GDM1 (cell line): ENCODE measurements at regions not wholly inside any gene's neighbourhood (a gene's known extent, or its start where the extent isn't known, plus 50 kb on each side); places are given as distances from the start of the nearest gene placed in this dataset.

Experiments
- DNase-seq: peaks from one replicate; lab custom pipeline; 2025; lab: John Stamatoyannopoulos, UW

- no peak for DNase-seq
Observed at GRCh38 chr22:47248925-47249324, 486.5 kb downstream of the TBC1D22A start.

- no peak for DNase-seq
Observed at GRCh38 chr22:47247579-47248240, 485.3 kb downstream of the TBC1D22A start.

DNA sequence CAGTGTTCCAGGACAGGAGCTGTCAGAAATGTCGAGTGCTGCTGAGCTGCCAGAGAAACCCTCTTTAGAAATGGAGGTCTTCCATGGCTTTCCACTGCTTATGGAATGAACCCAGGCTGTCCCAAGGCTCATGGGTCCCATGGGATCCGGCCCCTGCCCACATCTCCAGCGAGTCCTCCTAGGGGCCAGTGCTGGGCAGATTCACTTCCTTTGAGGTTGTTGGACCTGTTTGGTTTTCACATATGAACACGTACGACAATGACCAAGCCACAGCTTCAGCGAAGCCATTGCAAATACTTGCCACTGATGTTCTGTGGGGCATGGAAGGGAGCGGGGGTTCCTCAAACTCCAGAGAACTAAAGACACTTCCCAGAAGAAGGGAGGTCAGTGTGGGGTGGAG is 483.3 kb downstream of the TBC1D22A start:
- DNase-seq: no peak

- DNase-seq: no peak
Observed at GRCh38 chr22:47245286-47245685, 482.8 kb downstream of the TBC1D22A start.

- DNase-seq: no peak
Observed at GRCh38 chr22:47240116-47240515, 477.7 kb downstream of the TBC1D22A start.

DNA sequence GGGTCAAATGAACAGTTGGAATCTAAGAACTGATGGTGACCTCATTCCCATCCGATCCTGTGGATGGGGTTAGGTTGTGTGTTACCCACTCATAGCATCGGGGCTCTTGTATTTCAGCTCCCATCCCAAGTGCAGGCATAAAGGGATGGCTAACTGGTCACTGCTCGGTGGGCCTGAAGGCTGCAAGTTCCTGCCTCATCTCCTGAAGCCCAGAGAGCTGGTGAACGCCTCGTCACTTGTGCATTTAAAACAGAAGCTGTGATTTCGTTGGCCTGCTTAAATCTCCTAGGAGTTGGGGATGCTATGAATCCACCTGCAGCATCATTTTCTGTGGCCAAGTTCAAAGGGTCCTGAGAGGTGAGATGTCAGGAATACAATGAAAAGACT is 477.0 kb downstream of the TBC1D22A start:
- no peak for DNase-seq

- DNase-seq: no peak
Observed at GRCh38 chr22:47238690-47239473, 476.4 kb downstream of the TBC1D22A start.

DNA sequence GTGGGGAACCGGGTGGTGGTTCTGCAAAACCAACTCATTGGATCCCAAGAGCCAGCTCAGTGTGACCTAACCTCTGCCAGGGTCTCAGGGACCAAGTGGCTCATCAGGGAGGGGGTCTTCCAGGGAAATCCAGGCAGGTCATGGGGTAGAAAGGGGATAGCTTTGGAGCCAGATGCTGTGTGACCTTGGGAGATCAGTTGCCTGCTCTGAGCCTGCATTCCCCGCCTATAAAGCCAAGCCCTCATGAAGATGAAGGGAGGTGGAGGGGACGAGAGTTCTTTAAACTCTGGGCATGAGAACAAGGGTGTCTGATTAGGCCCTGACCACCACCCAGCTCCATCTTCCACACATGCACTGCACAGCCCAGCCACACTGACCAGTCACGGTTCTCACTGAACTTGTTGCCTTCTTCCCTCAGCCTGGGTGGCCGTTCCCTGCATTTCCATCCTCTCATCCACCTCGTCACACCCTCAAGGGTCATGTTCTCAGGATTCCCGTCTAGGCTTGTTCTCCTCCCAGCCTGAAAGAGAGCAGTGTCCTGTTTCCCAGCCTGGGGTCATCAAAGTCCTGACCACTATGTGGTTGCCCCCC is 475.5 kb downstream of the TBC1D22A start:
- DNase-seq: no peak

DNA sequence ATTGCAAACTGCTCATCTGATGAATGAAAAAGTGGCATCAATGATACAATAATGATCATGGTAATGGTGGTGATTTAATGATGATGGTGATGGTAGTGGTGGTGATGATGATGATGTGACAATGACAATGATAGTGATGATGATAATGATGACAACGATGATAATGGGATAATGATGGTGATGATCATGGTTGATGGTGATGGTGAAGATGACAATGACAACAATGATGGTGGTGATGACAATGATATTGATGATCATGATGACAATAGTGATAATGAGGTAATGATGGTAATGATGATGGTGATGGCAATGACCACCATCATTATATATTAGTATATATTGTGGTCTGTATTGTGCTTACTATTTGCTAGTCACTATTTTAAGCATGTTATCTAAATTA is 474.3 kb downstream of the TBC1D22A start:
- no peak for DNase-seq

GRCh38 chr22:47236161-47236560 is 473.7 kb downstream of the TBC1D22A start:
- no peak for DNase-seq

DNA sequence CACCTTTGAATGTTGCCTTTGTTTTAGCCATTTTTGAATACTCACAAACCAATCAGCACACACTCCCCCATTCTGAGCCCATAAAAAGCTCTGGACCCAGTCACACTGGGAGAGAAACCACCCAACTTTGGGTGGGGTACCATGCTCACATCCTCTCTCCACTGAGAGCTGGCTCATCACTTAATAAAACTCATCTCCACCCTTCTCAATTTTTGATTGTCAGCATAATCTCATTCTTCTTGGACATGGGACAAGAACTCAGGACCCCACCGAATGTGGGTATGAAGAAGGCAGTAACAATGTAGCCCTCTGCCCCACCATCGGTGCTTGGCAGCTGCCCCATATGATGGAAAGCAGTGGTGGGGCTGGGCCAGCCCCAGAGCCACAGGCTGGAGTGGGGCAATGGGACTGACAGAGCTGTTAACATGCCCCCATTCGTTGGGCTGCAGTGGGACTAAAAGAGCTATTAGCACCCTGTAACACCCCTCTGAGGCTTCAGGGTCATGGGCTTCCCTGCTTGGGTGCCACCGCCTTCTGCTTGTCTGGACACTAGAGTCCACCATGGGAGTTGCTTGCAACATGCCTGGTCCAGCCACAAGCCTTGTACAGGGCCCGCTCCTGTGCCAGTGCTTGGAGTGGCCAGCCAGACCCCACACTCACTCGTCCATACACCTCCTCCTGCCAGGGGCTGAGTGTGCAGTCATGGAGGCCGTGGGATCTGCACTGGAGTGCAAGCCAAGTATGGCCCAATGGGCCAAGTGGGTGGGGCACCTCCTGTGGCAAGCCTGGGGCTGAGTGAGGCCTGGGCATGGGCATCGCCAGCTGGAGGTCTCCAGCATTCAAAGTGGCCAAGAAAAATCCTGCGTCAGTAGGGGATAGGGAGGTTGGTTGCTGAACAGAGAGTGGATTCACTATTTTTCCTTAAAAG is 471.1 kb downstream of the TBC1D22A start:
- DNase-seq: no peak

- no peak for DNase-seq
Observed at GRCh38 chr22:47232753-47233152, 470.3 kb downstream of the TBC1D22A start.

- no peak for DNase-seq
Observed at GRCh38 chr22:47232197-47232596, 469.7 kb downstream of the TBC1D22A start.

GRCh38 chr22:47231759-47232158 is 469.3 kb downstream of the TBC1D22A start:
- DNase-seq: no peak

GRCh38 chr22:47230741-47231140 is 468.3 kb downstream of the TBC1D22A start:
- no peak for DNase-seq

- DNase-seq: no peak
Observed at GRCh38 chr22:47230251-47230650, 467.8 kb downstream of the TBC1D22A start.

DNA sequence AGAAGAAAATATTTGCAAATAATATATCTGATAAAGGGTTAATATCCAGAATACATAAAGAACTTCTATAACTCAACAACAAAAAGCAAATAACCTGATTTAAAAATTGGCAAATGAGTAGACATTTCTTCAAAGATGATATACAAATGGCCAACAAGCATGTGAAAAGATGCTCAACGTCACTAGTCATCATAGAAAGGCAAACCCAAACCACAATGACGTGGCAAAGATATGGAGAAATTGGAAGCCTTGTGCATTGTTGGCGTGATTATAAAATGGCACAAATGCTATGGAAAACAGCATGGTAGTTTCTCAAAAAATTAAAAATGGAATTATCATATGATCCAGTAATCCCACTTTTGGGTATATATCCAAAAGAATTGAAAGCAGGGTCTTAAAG is 466.3 kb downstream of the TBC1D22A start:
- DNase-seq: no peak

DNA sequence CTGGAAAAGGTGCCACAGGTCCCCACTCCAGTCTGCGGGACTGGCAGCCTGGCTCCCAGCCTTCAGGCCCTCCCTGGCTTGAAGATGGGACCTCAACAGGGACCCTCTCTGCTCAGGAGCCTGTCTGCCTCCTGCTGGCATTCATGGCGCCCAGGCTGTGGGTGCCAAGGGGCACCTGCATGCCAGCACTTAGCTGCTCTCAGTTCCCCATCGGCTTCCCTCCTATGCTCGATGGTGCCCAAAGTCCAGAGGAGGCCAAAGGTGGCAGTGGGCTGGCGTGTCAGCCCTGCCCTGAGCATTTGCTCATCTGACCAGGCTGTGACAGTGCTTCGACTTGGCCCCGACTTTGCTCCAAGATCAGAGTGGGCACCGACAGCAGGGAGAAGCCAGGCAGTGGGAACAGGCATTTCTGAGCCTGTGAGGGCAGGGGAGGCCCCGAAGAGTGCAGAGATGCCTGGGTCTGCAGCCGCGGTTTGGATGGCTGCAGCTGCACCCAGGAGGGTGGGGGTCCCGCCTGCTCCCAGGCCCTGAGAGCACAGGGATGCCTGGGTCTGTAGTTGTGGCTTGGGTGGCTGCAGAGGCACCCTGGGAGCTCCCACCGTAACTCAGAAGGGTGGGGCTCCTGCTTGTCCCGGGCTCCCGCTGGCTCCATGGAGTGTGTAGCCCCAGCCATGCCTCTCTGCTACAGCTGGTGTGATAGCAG is 463.6 kb downstream of the TBC1D22A start:
- DNase-seq: no peak

- no peak for DNase-seq
Observed at GRCh38 chr22:47225080-47225930, 462.9 kb downstream of the TBC1D22A start.
